ENCODE measurements at regions not wholly inside any gene's neighbourhood (a gene's known extent, or its start where the extent isn't known, plus 50 kb on each side); places are given as distances from the start of the nearest gene placed in this dataset.

GRCh38 chr4:155616117-155616516 lies 50.5 kb upstream of the GUCY1A1 start:
- Histone ChIP-seq H3K9me3 (ENCODE audit: low read length) (no peaks in the 10 kb centered on the region), H3K27ac (ENCODE audit: low read depth, low read length) (no peak overlapping the region), H3K4me1 (ENCODE audit: insufficient read depth, low read length) (no peaks in the 10 kb centered on the region), H3K27me3 (ENCODE audit: control insufficient read depth in 1 of 2, insufficient read depth in 2 of 2, low read length in 2 of 2) (no peaks in the 10 kb centered on the region), H3K36me3 (ENCODE audit: insufficient read depth, low read length) (no peaks in the 10 kb centered on the region), H3K4me3 (ENCODE audit: low read depth in 1 of 2, low read length in 2 of 2) (no peak overlapping the region), H3K9ac (ENCODE audit: low read length) (no peak overlapping the region)

DNA sequence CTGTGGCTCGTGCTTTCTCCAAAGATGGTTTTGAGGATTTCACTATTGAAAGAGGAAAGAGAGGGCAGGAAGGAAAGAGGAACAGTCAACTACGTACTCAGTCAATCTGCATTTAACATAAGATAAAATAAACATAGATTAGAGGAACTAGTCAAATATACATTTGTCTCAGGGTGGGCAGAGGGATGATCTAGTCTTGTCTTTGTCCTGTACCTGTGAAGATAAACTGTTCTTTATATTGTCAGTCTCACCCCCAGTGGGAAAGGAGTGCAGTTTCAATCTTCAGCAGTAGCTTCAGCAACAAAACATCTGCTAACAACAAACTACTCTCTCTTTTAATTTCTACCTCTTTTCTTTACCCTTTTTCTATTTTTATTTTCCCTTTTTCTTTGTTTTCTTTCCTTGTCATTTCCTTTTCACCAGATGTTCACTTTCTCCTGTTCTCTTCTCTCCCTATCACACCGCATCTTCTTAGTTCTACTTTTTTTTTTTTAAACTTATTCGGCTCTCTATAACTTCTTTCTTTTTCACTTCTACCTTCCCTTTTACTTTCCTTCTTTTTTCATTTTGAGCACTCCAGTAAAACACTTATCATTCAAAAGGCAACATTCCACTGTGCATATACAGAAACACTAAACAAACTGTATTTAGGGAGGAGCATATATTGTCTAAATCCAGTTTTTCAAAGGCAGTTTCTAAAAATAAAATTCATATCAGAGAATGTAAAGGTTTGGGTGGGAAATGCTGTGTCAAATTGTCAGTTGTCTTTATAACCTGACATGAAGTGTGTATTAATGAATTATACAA lies 51.4 kb upstream of the GUCY1A1 start:
- Histone ChIP-seq H3K4me3 (ENCODE audit: low read depth in 1 of 2, low read length in 2 of 2) (no peak overlapping the region), H3K9me3 (ENCODE audit: low read length) (no peaks in the 10 kb centered on the region), H3K9ac (ENCODE audit: low read length) (no peak overlapping the region), H3K36me3 (ENCODE audit: insufficient read depth, low read length) (no peaks in the 10 kb centered on the region), H3K27ac (ENCODE audit: low read depth, low read length) (no peak overlapping the region), H3K27me3 (ENCODE audit: control insufficient read depth in 1 of 2, insufficient read depth in 2 of 2, low read length in 2 of 2) (no peaks in the 10 kb centered on the region), H3K4me1 (ENCODE audit: insufficient read depth, low read length) (no peaks in the 10 kb centered on the region)

- Histone ChIP-seq H3K4me3 (ENCODE audit: low read depth in 1 of 2, low read length in 2 of 2) (no peak overlapping the region), H3K4me1 (ENCODE audit: insufficient read depth, low read length) (no peaks in the 10 kb centered on the region), H3K9me3 (ENCODE audit: low read length) (no peaks in the 10 kb centered on the region), H3K27me3 (ENCODE audit: control insufficient read depth in 1 of 2, insufficient read depth in 2 of 2, low read length in 2 of 2) (no peaks in the 10 kb centered on the region), H3K36me3 (ENCODE audit: insufficient read depth, low read length) (no peaks in the 10 kb centered on the region), H3K27ac (ENCODE audit: low read depth, low read length) (no peak overlapping the region), H3K9ac (ENCODE audit: low read length) (no peak overlapping the region)
Measured at GRCh38 chr4:155614111-155614762, 52.4 kb upstream of the GUCY1A1 start.

DNA sequence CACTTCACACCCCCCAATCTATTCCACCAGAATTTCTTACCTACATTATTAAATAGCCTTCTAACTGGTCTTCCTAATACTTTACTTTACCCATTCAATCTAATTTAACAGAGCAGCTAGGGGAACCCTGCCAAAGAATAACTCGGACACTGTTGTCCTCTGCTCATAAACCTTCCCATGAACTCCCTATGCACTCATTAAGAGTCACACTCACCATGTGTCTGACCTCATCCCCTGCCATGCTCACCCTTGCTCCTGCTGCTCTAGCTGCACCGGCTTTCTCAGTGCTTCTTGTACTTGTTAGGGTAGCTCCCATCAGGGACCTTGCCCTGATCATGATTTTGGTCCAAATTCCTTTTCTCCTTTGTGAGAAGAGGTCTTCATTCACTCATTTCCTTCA lies 54.6 kb upstream of the GUCY1A1 start:
- Histone ChIP-seq H3K9ac (ENCODE audit: low read length) (no peak overlapping the region), H3K9me3 (ENCODE audit: low read length) (no peaks in the 10 kb centered on the region), H3K4me1 (ENCODE audit: insufficient read depth, low read length) (no peaks in the 10 kb centered on the region), H3K27me3 (ENCODE audit: control insufficient read depth in 1 of 2, insufficient read depth in 2 of 2, low read length in 2 of 2) (no peaks in the 10 kb centered on the region), H3K4me3 (ENCODE audit: low read depth in 1 of 2, low read length in 2 of 2) (no peak overlapping the region), H3K36me3 (ENCODE audit: insufficient read depth, low read length) (no peaks in the 10 kb centered on the region), H3K27ac (ENCODE audit: low read depth, low read length) (no peak overlapping the region)

DNA sequence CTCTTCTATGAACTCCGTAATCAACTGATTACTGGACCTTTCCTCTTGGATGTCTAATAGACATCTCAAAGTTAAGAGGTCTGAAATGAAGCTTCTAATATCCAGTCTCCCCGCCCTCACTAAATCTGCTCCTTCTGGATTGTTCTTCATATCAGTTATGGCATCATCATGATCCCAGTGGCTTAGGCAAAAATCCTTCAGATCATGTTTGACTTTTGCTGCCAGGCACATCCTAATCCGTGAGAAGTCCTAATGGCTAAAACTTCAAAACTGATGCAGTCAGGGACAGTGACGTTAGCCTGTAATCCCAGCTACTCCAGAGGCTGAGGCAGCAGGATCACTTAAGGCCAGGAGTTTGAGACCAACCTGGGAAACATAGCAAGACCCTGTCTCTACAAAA lies 55.1 kb upstream of the GUCY1A1 start:
- H3K9me3 ChIP-seq (ENCODE audit: low read length): no peaks in the 10 kb centered on the region
- H3K27ac ChIP-seq (ENCODE audit: low read depth, low read length): no peak overlapping the region
- no peaks in the 10 kb centered on the region for H3K4me1 ChIP-seq (ENCODE audit: insufficient read depth, low read length)
- H3K36me3 ChIP-seq (ENCODE audit: insufficient read depth, low read length): no peaks in the 10 kb centered on the region
- H3K27me3 ChIP-seq (ENCODE audit: control insufficient read depth in 1 of 2, insufficient read depth in 2 of 2, low read length in 2 of 2): no peaks in the 10 kb centered on the region
- H3K4me3 ChIP-seq (ENCODE audit: low read depth in 1 of 2, low read length in 2 of 2): no peak overlapping the region
- no peak overlapping the region for H3K9ac ChIP-seq (ENCODE audit: low read length)

DNA sequence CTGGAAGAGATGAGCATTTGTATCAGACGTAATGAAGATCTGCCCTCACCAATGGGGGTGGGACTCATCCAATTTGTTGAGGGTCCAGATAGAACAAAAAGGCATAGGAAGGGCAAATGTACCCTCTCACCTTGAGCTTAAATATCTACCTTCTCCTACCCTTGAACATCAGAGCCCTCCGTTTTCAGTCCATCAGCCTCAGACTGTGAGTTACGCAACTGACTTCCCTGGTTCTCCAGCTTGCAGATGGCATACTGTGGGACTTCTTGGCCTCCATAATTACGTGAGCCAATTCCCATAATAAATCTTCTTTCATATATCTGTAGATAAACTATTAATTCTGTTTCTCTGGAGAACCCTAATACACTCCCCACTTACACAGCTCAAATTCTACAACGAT lies 56.5 kb upstream of the GUCY1A1 start:
- no peak overlapping the region for H3K4me3 ChIP-seq (ENCODE audit: low read depth in 1 of 2, low read length in 2 of 2)
- no peaks in the 10 kb centered on the region for H3K9me3 ChIP-seq (ENCODE audit: low read length)
- H3K4me1 ChIP-seq (ENCODE audit: insufficient read depth, low read length): no peaks in the 10 kb centered on the region
- H3K27ac ChIP-seq (ENCODE audit: low read depth, low read length): no peak overlapping the region
- no peak overlapping the region for H3K9ac ChIP-seq (ENCODE audit: low read length)
- H3K27me3 ChIP-seq (ENCODE audit: control insufficient read depth in 1 of 2, insufficient read depth in 2 of 2, low read length in 2 of 2): no peaks in the 10 kb centered on the region
- no peaks in the 10 kb centered on the region for H3K36me3 ChIP-seq (ENCODE audit: insufficient read depth, low read length)

- no peak overlapping the region for H3K4me3 ChIP-seq (ENCODE audit: low read depth in 1 of 2, low read length in 2 of 2)
- no peaks in the 10 kb centered on the region for H3K36me3 ChIP-seq (ENCODE audit: insufficient read depth, low read length)
- H3K27ac ChIP-seq (ENCODE audit: low read depth, low read length): no peak overlapping the region
Measured at GRCh38 chr4:155609455-155610059, 57.1 kb upstream of the GUCY1A1 start.

DNA sequence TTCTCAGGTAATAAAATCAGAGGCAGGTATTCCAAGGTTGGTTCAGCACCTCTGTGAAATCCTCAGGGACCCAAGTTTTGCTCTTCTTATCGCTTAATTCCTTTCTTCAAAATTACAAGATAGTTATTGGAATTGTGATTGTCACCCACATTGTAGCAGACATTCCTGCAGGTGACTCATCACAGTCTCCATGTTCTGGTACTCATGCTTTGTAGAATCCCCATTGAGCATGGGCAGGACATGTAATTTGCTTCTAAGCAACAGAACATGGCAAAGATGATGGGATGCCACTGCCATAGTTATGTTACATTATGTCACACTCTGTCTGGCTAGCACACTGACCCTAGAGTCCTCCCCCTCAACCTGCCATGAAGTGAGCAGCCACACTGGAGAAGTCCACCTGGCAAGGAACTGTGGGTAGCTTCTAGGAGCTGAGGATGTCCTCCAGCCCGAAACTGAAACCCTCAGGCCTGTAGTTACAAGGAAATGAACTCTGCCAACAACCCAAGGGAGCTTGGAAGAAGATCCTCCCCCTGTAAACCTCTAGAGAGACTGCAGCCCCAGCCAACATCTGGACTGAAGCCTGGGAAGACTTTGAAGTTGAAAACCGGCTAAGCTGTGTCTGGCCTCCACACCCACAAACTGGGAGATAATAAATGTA lies 58.3 kb upstream of the GUCY1A1 start:
- Histone ChIP-seq H3K9ac (ENCODE audit: low read length) (no peak overlapping the region), H3K36me3 (ENCODE audit: insufficient read depth, low read length) (no peaks in the 10 kb centered on the region), H3K27ac (ENCODE audit: low read depth, low read length) (no peak overlapping the region), H3K27me3 (ENCODE audit: control insufficient read depth in 1 of 2, insufficient read depth in 2 of 2, low read length in 2 of 2) (no peaks in the 10 kb centered on the region), H3K9me3 (ENCODE audit: low read length) (no peaks in the 10 kb centered on the region), H3K4me3 (ENCODE audit: low read depth in 1 of 2, low read length in 2 of 2) (no peak overlapping the region), H3K4me1 (ENCODE audit: insufficient read depth, low read length) (no peaks in the 10 kb centered on the region)

More at GRCh38 chr4:155609455-155610059, 57.1 kb upstream of the GUCY1A1 start:
- no peaks in the 10 kb centered on the region for H3K4me1 ChIP-seq (ENCODE audit: insufficient read depth, low read length)
- no peak overlapping the region for H3K9ac ChIP-seq (ENCODE audit: low read length)
- H3K9me3 ChIP-seq (ENCODE audit: low read length): no peaks in the 10 kb centered on the region
- no peaks in the 10 kb centered on the region for H3K27me3 ChIP-seq (ENCODE audit: control insufficient read depth in 1 of 2, insufficient read depth in 2 of 2, low read length in 2 of 2)

- Histone ChIP-seq H3K9ac (ENCODE audit: low read length) (no peak overlapping the region), H3K4me1 (ENCODE audit: insufficient read depth, low read length) (no peaks in the 10 kb centered on the region), H3K27ac (ENCODE audit: low read depth, low read length) (no peak overlapping the region), H3K36me3 (ENCODE audit: insufficient read depth, low read length) (no peaks in the 10 kb centered on the region), H3K4me3 (ENCODE audit: low read depth in 1 of 2, low read length in 2 of 2) (no peak overlapping the region), H3K9me3 (ENCODE audit: low read length) (no peaks in the 10 kb centered on the region), H3K27me3 (ENCODE audit: control insufficient read depth in 1 of 2, insufficient read depth in 2 of 2, low read length in 2 of 2) (no peaks in the 10 kb centered on the region)
Measured at GRCh38 chr4:155607481-155607880, 59.2 kb upstream of the GUCY1A1 start.

- no peak overlapping the region for H3K4me3 ChIP-seq (ENCODE audit: low read depth in 1 of 2, low read length in 2 of 2)
- no peaks in the 10 kb centered on the region for H3K4me1 ChIP-seq (ENCODE audit: insufficient read depth, low read length)
- no peak overlapping the region for H3K9ac ChIP-seq (ENCODE audit: low read length)
- no peak overlapping the region for H3K27ac ChIP-seq (ENCODE audit: low read depth, low read length)
- H3K27me3 ChIP-seq (ENCODE audit: control insufficient read depth in 1 of 2, insufficient read depth in 2 of 2, low read length in 2 of 2): no peaks in the 10 kb centered on the region
- no peaks in the 10 kb centered on the region for H3K36me3 ChIP-seq (ENCODE audit: insufficient read depth, low read length)
- no peaks in the 10 kb centered on the region for H3K9me3 ChIP-seq (ENCODE audit: low read length)
Measured at GRCh38 chr4:155604718-155605626, 61.7 kb upstream of the GUCY1A1 start.

All from muscle layer of colon (tissue), 2 donors.